GM20000 (cell line): ENCODE measurements at regions not wholly inside any gene's neighbourhood (a gene's known extent, or its start where the extent isn't known, plus 50 kb on each side); places are given as distances from the start of the nearest gene placed in this dataset.
A peak's percentile ranks its signal among the peaks of the same experiment; 100 is the strongest.

Experiments
- DNase-seq: peaks from one replicate; pipeline ENCODE4 v3.0.0; 2012; ENCODE audit warnings: low spot score
- CTCF ChIP-seq: IDR thresholded peaks from 2 replicates; pipeline ENCODE4 v1.5.1; 2012; ENCODE audit warnings: mild to moderate bottlenecking, control low read depth; ENCODE audit errors: extremely low read depth, missing control alignments

GRCh38 chr3:193906849-193907410 is 229.0 kb upstream of the HES1 start:
- no peak for TF ChIP-seq CTCF

GRCh38 chr3:193908181-193908744 is 227.7 kb upstream of the HES1 start:
- DNase-seq = no peak
- no peak for TF ChIP-seq CTCF

More at GRCh38 chr3:193906849-193907410, 229.0 kb upstream of the HES1 start:
- no peak for DNase-seq

- no peak for TF ChIP-seq CTCF
- peak; percentile 25 for DNase-seq
These were observed 226.6 kb upstream of the HES1 start for GRCh38 chr3:193909387-193909786.

GRCh38 chr3:193910310-193910709 is 225.6 kb upstream of the HES1 start:
- no peak for DNase-seq
- TF ChIP-seq CTCF = no peak

- no peak for DNase-seq
These were observed 224.8 kb upstream of the HES1 start for GRCh38 chr3:193910886-193911738.

GRCh38 chr3:193911784-193912340 is 224.1 kb upstream of the HES1 start:
- DNase-seq = no peak
- no peak for TF ChIP-seq CTCF

More at GRCh38 chr3:193910886-193911738, 224.8 kb upstream of the HES1 start:
- no peak for TF ChIP-seq CTCF

- no peak for DNase-seq
- TF ChIP-seq CTCF = no peak
These were observed 223.2 kb upstream of the HES1 start for GRCh38 chr3:193912621-193913178.
